HEK293 (cell line): ENCODE measurements at regions not wholly inside any gene's neighbourhood (a gene's known extent, or its start where the extent isn't known, plus 50 kb on each side); places are given as distances from the start of the nearest gene placed in this dataset.

Experiments
- BCL6B ChIP-seq: fragments of 450-650 bp; formaldehyde crosslinking; IDR thresholded peaks from 2 replicates; pipeline ENCODE4 v1.5.1; 2017; ENCODE audit warnings: missing biosample characterization, missing genetic modification characterization
- EGR2 ChIP-seq: fragments of 450-650 bp; formaldehyde crosslinking; IDR thresholded peaks from 2 replicates; pipeline ENCODE4 v1.5.1; 2016; ENCODE audit warnings: low read depth, missing biosample characterization, missing genetic modification characterization
- FEZF1 ChIP-seq: fragments of 450-650 bp; formaldehyde crosslinking; IDR thresholded peaks from 2 replicates; pipeline ENCODE4 v1.5.1; 2016; ENCODE audit warnings: missing biosample characterization, missing genetic modification characterization
- HOXA7 ChIP-seq: sonication (generic); formaldehyde crosslinking; IDR thresholded peaks from 2 replicates; pipeline ENCODE4 v1.8.1; 2022; ENCODE audit warnings: missing genetic modification reagents, borderline replicate concordance
- KLF1 ChIP-seq: fragments of 450-650 bp; formaldehyde crosslinking; IDR thresholded peaks from 2 replicates; pipeline ENCODE4 v1.5.1; 2016; ENCODE audit warnings: missing biosample characterization, missing genetic modification characterization
- KLF10 ChIP-seq: fragments of 450-650 bp; IDR thresholded peaks from 2 replicates; pipeline ENCODE4 v1.5.1; 2018; ENCODE audit warnings: missing biosample characterization, mild to moderate bottlenecking, missing genetic modification characterization
- KLF9 ChIP-seq: fragments of 450-650 bp; formaldehyde crosslinking; IDR thresholded peaks from 2 replicates; pipeline ENCODE4 v1.5.1; 2016; ENCODE audit warnings: missing biosample characterization, missing genetic modification characterization, low read depth
- REPIN1 ChIP-seq: fragments of 450-650 bp; formaldehyde crosslinking; IDR thresholded peaks from 2 replicates; pipeline ENCODE4 v1.5.1; 2017; ENCODE audit warnings: missing biosample characterization, missing genetic modification characterization, low read depth
- SCRT2 ChIP-seq: fragments of 450-650 bp; formaldehyde crosslinking; IDR thresholded peaks from 2 replicates; pipeline ENCODE4 v1.5.1; 2016; ENCODE audit warnings: missing biosample characterization, missing genetic modification characterization
- ZBTB11 ChIP-seq: fragments of 450-650 bp; formaldehyde crosslinking; conservative IDR thresholded peaks from 2 replicates; pipeline ENCODE4 v1.5.1; 2016; ENCODE audit warnings: low read depth, missing biosample characterization, missing genetic modification characterization
- ZBTB17 ChIP-seq: fragments of 450-650 bp; formaldehyde crosslinking; IDR thresholded peaks from 2 replicates; pipeline ENCODE4 v1.5.1; 2016; ENCODE audit warnings: missing biosample characterization, missing genetic modification characterization
- ZBTB48 ChIP-seq: fragments of 450-650 bp; formaldehyde crosslinking; IDR thresholded peaks from 2 replicates; pipeline ENCODE4 v1.5.1; 2016; ENCODE audit warnings: missing biosample characterization, missing genetic modification characterization
- ZBTB7A ChIP-seq: fragments of 450-650 bp; formaldehyde crosslinking; IDR thresholded peaks from 2 replicates; pipeline ENCODE4 v1.5.1; 2016; ENCODE audit warnings: low read depth, missing biosample characterization, missing genetic modification characterization
- ZFP69B ChIP-seq: fragments of 450-650 bp; formaldehyde crosslinking; IDR thresholded peaks from 2 replicates; pipeline ENCODE4 v1.5.1; 2016; ENCODE audit warnings: missing biosample characterization, missing genetic modification characterization
- ZNF10 ChIP-seq: fragments of 450-650 bp; formaldehyde crosslinking; IDR thresholded peaks from 2 replicates; pipeline ENCODE4 v1.5.1; 2017; ENCODE audit warnings: missing biosample characterization, missing genetic modification characterization
- ZNF138 ChIP-seq: fragments of 450-650 bp; formaldehyde crosslinking; IDR thresholded peaks from 2 replicates; pipeline ENCODE4 v1.5.1; 2016; ENCODE audit warnings: missing biosample characterization, missing genetic modification characterization, borderline replicate concordance
- ZNF155 ChIP-seq: fragments of 450-650 bp; formaldehyde crosslinking; IDR thresholded peaks from 2 replicates; pipeline ENCODE4 v1.5.1; 2016; ENCODE audit warnings: missing biosample characterization, missing genetic modification characterization
- ZNF24 ChIP-seq: fragments of 450-650 bp; formaldehyde crosslinking; IDR thresholded peaks from 2 replicates; pipeline ENCODE4 v1.5.1; 2016; ENCODE audit warnings: missing biosample characterization, missing genetic modification characterization
- ZNF266 ChIP-seq: fragments of 450-650 bp; formaldehyde crosslinking; IDR thresholded peaks from 2 replicates; pipeline ENCODE4 v1.5.1; 2016; ENCODE audit warnings: missing biosample characterization, missing genetic modification characterization, low read depth
- ZNF280D ChIP-seq: fragments of 450-650 bp; formaldehyde crosslinking; IDR thresholded peaks from 2 replicates; pipeline ENCODE4 v1.5.1; 2016; ENCODE audit warnings: missing biosample characterization, missing genetic modification characterization
- ZNF292 ChIP-seq: fragments of 450-650 bp; formaldehyde crosslinking; IDR thresholded peaks from 2 replicates; pipeline ENCODE4 v1.5.1; 2016; ENCODE audit warnings: low read depth, missing biosample characterization, missing genetic modification characterization, borderline replicate concordance
- ZNF335 ChIP-seq: fragments of 450-650 bp; formaldehyde crosslinking; conservative IDR thresholded peaks from 2 replicates; pipeline ENCODE4 v1.5.1; 2016; ENCODE audit warnings: missing biosample characterization, missing genetic modification characterization
- ZNF366 ChIP-seq: fragments of 450-650 bp; formaldehyde crosslinking; conservative IDR thresholded peaks from 2 replicates; pipeline ENCODE4 v1.5.1; 2016; ENCODE audit warnings: missing biosample characterization, missing genetic modification characterization
- ZNF426 ChIP-seq: fragments of 450-650 bp; formaldehyde crosslinking; IDR thresholded peaks from 2 replicates; pipeline ENCODE4 v1.5.1; 2017; ENCODE audit warnings: missing biosample characterization, missing genetic modification characterization, mild to moderate bottlenecking, inconsistent platforms, moderate library complexity
- ZNF544 ChIP-seq: fragments of 450-650 bp; formaldehyde crosslinking; IDR thresholded peaks from 2 replicates; pipeline ENCODE4 v1.5.0; 2017; ENCODE audit warnings: missing biosample characterization, missing genetic modification characterization
- ZNF600 ChIP-seq: fragments of 450-650 bp; formaldehyde crosslinking; IDR thresholded peaks from 2 replicates; pipeline ENCODE4 v1.5.1; 2016; ENCODE audit warnings: missing biosample characterization, missing genetic modification characterization
- ZNF701 ChIP-seq: fragments of 450-650 bp; formaldehyde crosslinking; IDR thresholded peaks from 2 replicates; pipeline ENCODE4 v1.5.1; 2016; ENCODE audit warnings: missing biosample characterization, missing genetic modification characterization
- ZNF707 ChIP-seq: fragments of 450-650 bp; formaldehyde crosslinking; IDR thresholded peaks from 2 replicates; pipeline ENCODE4 v1.5.1; 2016; ENCODE audit warnings: missing biosample characterization, missing genetic modification characterization
- ZNF785 ChIP-seq: fragments of 450-650 bp; formaldehyde crosslinking; IDR thresholded peaks from 2 replicates; pipeline ENCODE4 v1.5.1; 2016; ENCODE audit warnings: missing biosample characterization, missing genetic modification characterization
- ZXDB ChIP-seq: fragments of 450-650 bp; formaldehyde crosslinking; IDR thresholded peaks from 2 replicates; pipeline ENCODE4 v1.5.1; 2016; ENCODE audit warnings: missing biosample characterization, missing genetic modification characterization
- TF ChIP-seq, protein P1 (sequence below): sonication (generic); formaldehyde crosslinking; IDR thresholded peaks from 2 replicates; pipeline ENCODE4 v1.8.1; 2022; ENCODE audit warnings: mild to moderate bottlenecking, moderate library complexity, missing genetic modification reagents
- TF ChIP-seq, protein P2 (sequence below): fragments of 450-650 bp; IDR thresholded peaks from 2 replicates; pipeline ENCODE4 v1.5.1; 2018; ENCODE audit warnings: missing biosample characterization, missing genetic modification characterization

GRCh38 chr5:125198270-125198974 is 452.0 kb upstream of the ZNF608 start (continued):
- TF ChIP-seq ZNF292 (tag by site-specific recombination) (no peak), ZNF24 (tag by site-specific recombination) (no peak), ZBTB11 (tag by site-specific recombination) (no peak), ZNF544 (tag by site-specific recombination) (peak; percentile 97), ZNF600 (peak; percentile 52; the same call in 1 of the 2 replicates), SCRT2 (no peak), ZFP69B (tag by site-specific recombination) (no peak), KLF10 (peak; percentile 93), ZNF10 (no peak), KLF9 (tag by site-specific recombination) (no peak), ZNF266 (tag by site-specific recombination) (no peak), ZXDB (tag by site-specific recombination) (peak; percentile 62), ZNF138 (tag by site-specific recombination) (no peak), EGR2 (tag by site-specific recombination) (no peak), ZNF426 (tag by site-specific recombination) (no peak), ZNF280D (tag by site-specific recombination) (no peak), ZNF707 (tag by site-specific recombination) (no peak), BCL6B (tag by site-specific recombination) (peak; percentile 78), ZNF155 (tag by site-specific recombination) (no peak), ZNF701 (no peak), ZBTB7A (no peak), FEZF1 (peak; percentile 70), ZBTB17 (tag by site-specific recombination) (peak; percentile 91), ZNF785 (tag by site-specific recombination) (no peak), ZNF366 (tag by site-specific recombination) (no peak; the same call in 1 of the 2 replicates), HOXA7 (CRISPR knock-in tag) (no peak), REPIN1 (tag by site-specific recombination) (no peak), ZBTB48 (tag by site-specific recombination) (no peak), ZNF335 (tag by site-specific recombination) (no peak), KLF1 (tag by site-specific recombination) (no peak)
- TF ChIP-seq, protein P1, sequence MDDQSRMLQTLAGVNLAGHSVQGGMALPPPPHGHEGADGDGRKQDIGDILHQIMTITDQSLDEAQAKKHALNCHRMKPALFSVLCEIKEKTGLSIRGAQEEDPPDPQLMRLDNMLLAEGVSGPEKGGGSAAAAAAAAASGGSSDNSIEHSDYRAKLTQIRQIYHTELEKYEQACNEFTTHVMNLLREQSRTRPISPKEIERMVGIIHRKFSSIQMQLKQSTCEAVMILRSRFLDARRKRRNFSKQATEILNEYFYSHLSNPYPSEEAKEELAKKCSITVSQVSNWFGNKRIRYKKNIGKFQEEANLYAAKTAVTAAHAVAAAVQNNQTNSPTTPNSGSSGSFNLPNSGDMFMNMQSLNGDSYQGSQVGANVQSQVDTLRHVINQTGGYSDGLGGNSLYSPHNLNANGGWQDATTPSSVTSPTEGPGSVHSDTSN (CRISPR knock-in tag), result no peak
- TF ChIP-seq, protein P2, sequence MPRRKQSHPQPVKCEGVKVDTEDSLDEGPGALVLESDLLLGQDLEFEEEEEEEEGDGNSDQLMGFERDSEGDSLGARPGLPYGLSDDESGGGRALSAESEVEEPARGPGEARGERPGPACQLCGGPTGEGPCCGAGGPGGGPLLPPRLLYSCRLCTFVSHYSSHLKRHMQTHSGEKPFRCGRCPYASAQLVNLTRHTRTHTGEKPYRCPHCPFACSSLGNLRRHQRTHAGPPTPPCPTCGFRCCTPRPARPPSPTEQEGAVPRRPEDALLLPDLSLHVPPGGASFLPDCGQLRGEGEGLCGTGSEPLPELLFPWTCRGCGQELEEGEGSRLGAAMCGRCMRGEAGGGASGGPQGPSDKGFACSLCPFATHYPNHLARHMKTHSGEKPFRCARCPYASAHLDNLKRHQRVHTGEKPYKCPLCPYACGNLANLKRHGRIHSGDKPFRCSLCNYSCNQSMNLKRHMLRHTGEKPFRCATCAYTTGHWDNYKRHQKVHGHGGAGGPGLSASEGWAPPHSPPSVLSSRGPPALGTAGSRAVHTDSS (tag by site-specific recombination), result peak; percentile 50
